GM23248 (cell line): ENCODE measurements at regions not wholly inside any gene's neighbourhood (a gene's known extent, or its start where the extent isn't known, plus 50 kb on each side); places are given as distances from the start of the nearest gene placed in this dataset.

Source experiments
- DNase-seq: peaks from one replicate; pipeline ENCODE4 v3.0.0-alpha.2; 2015
- H2AFZ ChIP-seq: fragments of 200-600 bp; sonication (generic); 2 replicates; pipeline ENCODE4 v1.6.1; 2016; ENCODE audit warnings: antibody characterized with exemption
- H3F3A ChIP-seq: fragments of 200-600 bp; sonication (generic); 2 replicates; pipeline ENCODE4 v1.6.1; 2016; ENCODE audit warnings: mild to moderate bottlenecking, antibody characterized with exemption, mixed run types; ENCODE audit not compliant: insufficient read depth
- H3K27ac ChIP-seq: fragments of 200-600 bp; sonication (generic); 2 replicates; pipeline ENCODE4 v1.5.1; 2016; ENCODE audit warnings: mild to moderate bottlenecking
- H3K27me3 ChIP-seq: fragments of 200-600 bp; sonication (generic); replicated peaks from 2 replicates; pipeline ENCODE4 v1.6.1; 2016; ENCODE audit warnings: mild to moderate bottlenecking; ENCODE audit not compliant: insufficient read depth
- H3K36me3 ChIP-seq: fragments of 200-600 bp; sonication (generic); 2 replicates; pipeline ENCODE4 v1.6.1; 2016; ENCODE audit warnings: low read depth, mild to moderate bottlenecking
- H3K4me1 ChIP-seq: fragments of 200-600 bp; sonication (generic); 2 replicates; pipeline ENCODE4 v1.6.1; 2016; ENCODE audit warnings: mild to moderate bottlenecking; ENCODE audit not compliant: insufficient read depth
- H3K4me2 ChIP-seq: fragments of 200-600 bp; sonication (generic); one replicate; pipeline ENCODE4 v1.6.1; 2016; ENCODE audit warnings: mild to moderate bottlenecking; ENCODE audit not compliant: unreplicated experiment
- H3K4me3 ChIP-seq: fragments of 200-600 bp; sonication (generic); 2 replicates; pipeline ENCODE4 v1.5.1; 2016; ENCODE audit warnings: mild to moderate bottlenecking
- H3K79me2 ChIP-seq: fragments of 200-600 bp; sonication (generic); 2 replicates; pipeline ENCODE4 v1.6.1; 2016; ENCODE audit warnings: mild to moderate bottlenecking; ENCODE audit not compliant: insufficient read depth
- H3K9ac ChIP-seq: fragments of 200-600 bp; sonication (generic); 2 replicates; pipeline ENCODE4 v1.6.1; 2016; ENCODE audit warnings: mild to moderate bottlenecking
- H3K9me2 ChIP-seq: fragments of 200-600 bp; sonication (generic); 2 replicates; pipeline ENCODE4 v1.6.1; 2016; ENCODE audit warnings: mixed run types, mild to moderate bottlenecking, moderate library complexity; ENCODE audit not compliant: insufficient read depth
- H3K9me3 ChIP-seq: fragments of 200-600 bp; sonication (generic); one replicate; pipeline ENCODE4 v1.6.1; 2017; ENCODE audit warnings: low read depth
- H4K20me1 ChIP-seq: fragments of 200-600 bp; sonication (generic); 2 replicates; pipeline ENCODE4 v1.6.0; 2016; ENCODE audit not compliant: insufficient read depth
- EZH2 ChIP-seq: fragments of 200-600 bp; sonication (generic); IDR thresholded peaks from 2 replicates; pipeline ENCODE4 v1.6.1; 2018; ENCODE audit warnings: antibody characterized with exemption, mild to moderate bottlenecking; ENCODE audit not compliant: insufficient read depth, poor library complexity, severe bottlenecking
- EZH2phosphoT487 ChIP-seq: fragments of 200-600 bp; sonication (generic); IDR thresholded peaks from 2 replicates; pipeline ENCODE4 v1.6.1; 2018; ENCODE audit warnings: antibody characterized with exemption, moderate library complexity, mild to moderate bottlenecking, low read depth; ENCODE audit not compliant: insufficient read depth
- WGBS, 2 experiments: methylation state at CpG; one replicate each; pipeline ENCODE4 v1.1.6; 2015 to 2017; ENCODE audit warnings: low lambda C conversion rate in 2 of 2, low coverage in 1 of 2; ENCODE audit errors: missing lambda C conversion rate in 2 of 2; 5-methylcytosine and 5-hydroxymethylcytosine counted together
- in situ Hi-C: fragments of 300-500 bp; cut with MboI; formaldehyde crosslinking; loops from 2 replicates; pipeline ENCODE4 v1.15.0; 2020

DNA sequence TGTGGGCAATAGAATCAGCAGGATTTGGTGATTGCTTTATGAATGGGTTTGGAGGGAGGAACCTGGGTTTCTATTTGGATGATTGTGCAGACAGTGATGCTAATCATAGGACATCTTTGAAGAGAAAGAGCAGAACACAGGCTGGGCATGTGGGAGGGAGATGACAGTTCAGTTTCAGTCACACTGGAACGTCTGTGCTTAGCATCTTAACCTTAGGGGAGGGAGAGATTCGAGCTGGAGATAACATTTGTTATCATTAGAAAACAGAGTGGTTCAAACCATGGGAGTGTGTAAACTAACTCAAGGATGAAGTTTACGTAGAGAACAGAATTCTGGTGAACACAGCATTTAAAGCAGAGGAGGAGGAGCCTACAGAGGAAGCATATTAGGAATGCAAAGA lies 138.6 kb upstream of the PPP2R2B start:
- H3F3A ChIP-seq = no peaks in the 10 kb centered on the region
- no peak overlapping the region for H2AFZ ChIP-seq
- in situ Hi-C loops = no loop called here
- no peak overlapping the region for H3K27ac ChIP-seq
- no peaks in the 10 kb centered on the region for H3K9me2 ChIP-seq
- no peaks in the 10 kb centered on the region for H4K20me1 ChIP-seq
- no peaks in the 10 kb centered on the region for H3K36me3 ChIP-seq
- WGBS, 2 experiments = 2 to 3% methylated on average over 3 of the region's 3 CpGs
- TF ChIP-seq EZH2 (no peak), EZH2phosphoT487 (no peak)
- H3K9me3 ChIP-seq = no peaks in the 10 kb centered on the region
- H3K4me3 ChIP-seq = no peak overlapping the region
- no peaks in the 10 kb centered on the region for H3K4me1 ChIP-seq
- H3K27me3 ChIP-seq = no peaks in the 10 kb centered on the region
- DNase-seq = no peak
- H3K9ac ChIP-seq = no peak overlapping the region
- no peak overlapping the region for H3K4me2 ChIP-seq
- H3K79me2 ChIP-seq = no peaks in the 10 kb centered on the region

DNA sequence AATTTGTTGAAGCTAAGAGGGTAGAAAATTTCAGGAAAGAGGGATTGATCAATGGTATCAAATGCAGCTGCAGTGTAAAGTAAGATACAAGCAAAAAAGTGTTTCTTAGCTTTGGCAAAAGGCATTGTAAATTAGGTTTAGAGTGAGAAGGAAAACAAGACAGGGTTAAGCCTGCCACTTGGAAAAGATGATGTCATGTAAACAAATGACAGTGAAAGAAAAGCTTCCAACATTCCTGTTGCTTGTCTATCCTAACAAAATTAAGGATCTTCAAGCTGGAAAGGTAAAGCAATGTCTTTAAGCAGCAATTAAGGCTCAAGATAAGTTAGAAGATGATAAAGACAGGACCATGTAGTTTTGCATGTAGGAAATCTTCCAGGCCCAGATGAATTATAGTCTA lies 139.1 kb upstream of the PPP2R2B start:
- in situ Hi-C loops = no loop called here
- H3K27ac ChIP-seq = no peak overlapping the region

DNA sequence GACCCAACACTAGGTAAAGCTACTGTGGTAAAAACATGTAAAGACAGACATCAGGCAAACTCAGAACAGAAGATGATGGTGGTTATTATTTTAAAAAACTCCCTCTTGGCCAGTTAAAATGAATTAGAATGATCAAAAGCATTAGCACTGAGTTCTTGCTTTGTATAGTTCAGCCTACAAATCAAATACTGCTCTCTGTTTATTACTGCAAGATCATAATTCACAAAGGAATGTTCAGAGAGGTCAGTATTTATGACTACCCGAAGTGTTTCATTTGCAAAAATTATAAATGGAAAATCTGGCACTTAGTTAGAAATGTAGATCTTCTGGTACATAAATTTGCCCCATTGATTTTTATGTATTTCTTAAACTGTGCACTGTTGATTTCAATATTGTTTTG lies 140.3 kb upstream of the PPP2R2B start:
- Histone ChIP-seq H3K36me3 (no peaks in the 10 kb centered on the region), H3K9me2 (no peaks in the 10 kb centered on the region), H3K9ac (no peak overlapping the region), H3K4me1 (no peaks in the 10 kb centered on the region), H3K9me3 (no peaks in the 10 kb centered on the region), H3K4me2 (no peak overlapping the region), H3K4me3 (no peak overlapping the region), H3F3A (no peaks in the 10 kb centered on the region), H4K20me1 (no peaks in the 10 kb centered on the region), H3K79me2 (no peaks in the 10 kb centered on the region), H3K27ac (no peak overlapping the region), H3K27me3 (no peaks in the 10 kb centered on the region), H2AFZ (no peak overlapping the region)
- 0 to 2% methylated on average over 1 of the region's 1 CpG for WGBS, 2 experiments
- DNase-seq = no peak
- TF ChIP-seq EZH2phosphoT487 (no peak), EZH2 (no peak)
- in situ Hi-C loops = no loop called here

More for the DNA sequence above, 139.1 kb upstream of the PPP2R2B start:
- Histone ChIP-seq H3K4me3 (no peak overlapping the region), H3F3A (no peaks in the 10 kb centered on the region), H3K36me3 (no peaks in the 10 kb centered on the region), H3K9me2 (no peaks in the 10 kb centered on the region), H3K79me2 (no peaks in the 10 kb centered on the region), H3K9me3 (no peaks in the 10 kb centered on the region), H3K27me3 (no peaks in the 10 kb centered on the region), H3K4me1 (no peaks in the 10 kb centered on the region), H3K4me2 (no peak overlapping the region), H4K20me1 (no peaks in the 10 kb centered on the region), H3K9ac (no peak overlapping the region), H2AFZ (no peak overlapping the region)
- TF ChIP-seq EZH2phosphoT487 = no peak
- no peak for TF ChIP-seq EZH2
- DNase-seq = no peak

DNA sequence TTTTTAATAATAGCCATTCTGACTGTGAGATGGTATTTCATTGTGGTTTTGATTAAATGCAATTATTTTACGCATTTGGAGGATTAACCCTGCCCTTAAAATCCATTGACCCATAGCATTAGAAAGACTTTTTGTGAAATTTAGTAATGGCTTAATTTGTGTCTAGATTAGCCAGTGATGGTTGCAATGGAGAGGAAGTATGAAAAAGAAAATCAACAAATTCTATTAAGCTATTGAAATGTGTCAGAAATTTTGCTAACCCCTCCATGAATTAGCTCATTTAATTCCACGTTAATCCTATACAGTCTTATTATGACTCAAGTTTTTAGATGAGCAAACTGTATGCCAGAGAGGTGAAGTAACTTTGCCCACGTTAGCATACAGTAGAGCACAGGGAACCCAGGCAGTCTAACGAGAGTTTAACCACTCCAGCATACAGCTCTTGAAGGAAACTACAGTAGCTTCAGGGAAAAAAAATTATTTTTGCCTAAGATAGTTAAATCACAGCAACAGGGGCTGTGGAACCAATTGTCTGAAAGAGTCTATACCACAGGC lies 158.2 kb upstream of the PPP2R2B start:
- Histone ChIP-seq H3K4me2 (no peak overlapping the region), H2AFZ (no peak overlapping the region), H3K4me3 (no peak overlapping the region)

More for the DNA sequence above, 158.2 kb upstream of the PPP2R2B start:
- no peaks in the 10 kb centered on the region for H3K9me2 ChIP-seq
- no peaks in the 10 kb centered on the region for H4K20me1 ChIP-seq
- H3K79me2 ChIP-seq = no peaks in the 10 kb centered on the region
- H3K27ac ChIP-seq = no peak overlapping the region
- H3K4me1 ChIP-seq = peaks cover 8% of the 10 kb centered on the region; the same call in 1 of the 2 replicates
- H3F3A ChIP-seq = no peaks in the 10 kb centered on the region
- H3K9me3 ChIP-seq = no peaks in the 10 kb centered on the region
- WGBS, 2 experiments = 22 to 30% methylated on average over 4 of the region's 4 CpGs
- no peaks in the 10 kb centered on the region for H3K36me3 ChIP-seq
- no peak overlapping the region for H3K9ac ChIP-seq
- in situ Hi-C loops = no loop called here
- no peak for DNase-seq
- TF ChIP-seq EZH2 (no peak), EZH2phosphoT487 (no peak)
- no peaks in the 10 kb centered on the region for H3K27me3 ChIP-seq
